NOMO-1 treated with dmso at 0.1 percent for 144 hours (cell line): ENCODE measurements at regions not wholly inside any gene's neighbourhood (a gene's known extent, or its start where the extent isn't known, plus 50 kb on each side); places are given as distances from the start of the nearest gene placed in this dataset.
"Not testable (repeated sequence)": the region's sequence is repeated elsewhere in the genome, so short reads cannot be mapped to it uniquely, and the experiment has no call there.

Experiments used
- DNase-seq: peaks from one replicate; lab custom pipeline; 2025; ENCODE audit not compliant: unreplicated experiment; lab: John Stamatoyannopoulos, UW

DNA sequence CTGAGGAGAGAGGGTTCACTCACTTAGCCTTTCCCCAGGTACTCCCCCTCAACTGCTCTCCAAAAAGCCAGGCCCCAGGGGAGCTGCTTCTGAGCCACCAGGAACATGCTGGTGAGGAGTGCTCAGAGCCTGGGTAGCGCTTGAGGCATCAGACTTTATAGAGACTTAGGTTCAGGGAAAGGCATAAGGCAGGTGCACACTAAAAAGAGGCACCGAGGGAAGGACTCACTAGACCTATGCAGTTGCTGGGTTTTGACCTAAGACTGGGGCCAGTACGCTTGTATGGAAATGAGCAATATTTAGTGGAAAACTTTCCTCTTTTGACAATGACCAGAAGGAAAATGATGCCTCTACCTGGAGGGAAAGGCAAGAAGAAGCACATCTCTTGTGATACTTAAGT, 589.1 kb downstream of the RPIA start:
- DNase-seq = not testable (repeated sequence)

DNA sequence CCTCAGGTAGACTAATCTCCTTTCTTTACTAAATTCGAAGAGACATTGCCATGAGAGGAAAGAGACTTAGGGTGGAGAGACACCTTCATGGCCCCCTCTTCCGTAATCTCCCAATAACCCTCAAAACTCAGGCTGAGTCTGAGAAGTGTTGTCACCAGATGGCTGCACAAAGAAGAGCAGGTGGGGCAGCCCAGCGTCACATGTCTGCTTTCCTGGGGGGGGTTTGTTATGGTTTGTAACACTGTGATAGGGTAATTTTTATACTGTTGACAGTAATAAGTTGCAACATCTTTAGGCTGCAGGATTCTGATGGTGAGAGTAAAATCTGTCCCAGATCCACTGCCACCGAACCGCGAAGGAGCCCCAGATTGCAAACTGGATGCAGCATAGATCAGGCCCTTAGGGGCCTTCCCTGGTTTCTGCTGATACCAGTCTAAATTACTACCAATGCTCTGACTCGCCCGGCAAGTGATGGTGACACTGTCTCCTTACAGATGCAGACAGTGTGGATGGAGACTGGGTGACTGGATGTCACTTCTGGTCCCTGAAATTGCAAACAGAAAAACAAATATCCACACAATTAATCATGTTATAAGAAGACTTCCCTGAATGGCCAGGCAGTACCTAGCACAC, 595.1 kb downstream of the RPIA start:
- DNase-seq = not testable (repeated sequence)

DNA sequence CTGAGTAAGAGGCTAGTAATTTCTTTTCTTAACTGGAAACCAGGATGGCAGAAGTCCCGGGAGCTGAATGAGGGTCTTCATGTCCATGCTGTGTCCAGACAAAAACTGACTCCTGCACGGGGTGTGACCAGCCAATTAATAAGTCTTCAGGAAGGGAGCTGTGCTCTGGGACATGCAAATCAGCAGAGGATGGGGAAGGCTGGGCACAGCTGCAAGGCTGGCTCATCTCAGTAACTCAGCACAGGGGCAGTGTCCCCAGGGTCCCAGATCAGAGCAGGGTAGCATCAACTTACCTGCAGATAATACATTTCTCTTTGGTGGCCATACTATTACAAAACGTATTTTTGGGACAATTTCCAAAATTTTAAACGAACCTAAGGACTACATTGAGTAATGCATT, 595.6 kb downstream of the RPIA start:
- DNase-seq = not testable (repeated sequence)

DNA sequence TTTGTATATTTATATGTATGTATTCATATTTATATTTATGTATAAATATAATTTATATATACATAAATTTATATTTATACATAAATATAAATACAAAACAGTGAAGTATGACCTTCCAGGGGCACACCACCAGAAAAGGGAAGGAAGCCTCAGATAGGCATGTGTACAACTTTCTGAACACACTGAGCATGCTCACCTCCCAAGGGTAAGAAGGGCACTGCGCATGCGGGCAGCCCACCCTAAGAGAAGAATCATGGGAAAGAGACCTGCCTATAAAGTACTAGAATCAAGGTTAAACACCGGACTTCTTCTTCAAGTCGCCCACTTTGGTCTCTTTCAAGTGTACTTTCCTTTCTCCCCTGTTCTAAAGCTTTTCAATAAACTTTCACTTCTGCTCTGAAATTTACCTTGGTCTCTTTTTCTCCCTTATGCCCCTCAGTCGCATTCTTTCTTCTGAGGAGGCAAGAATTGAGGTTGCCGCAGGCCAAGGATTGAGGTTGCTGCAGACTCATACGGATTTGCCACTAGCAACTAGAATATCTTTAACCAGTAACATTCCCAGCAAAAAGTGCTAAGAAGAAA, 600.3 kb downstream of the RPIA start:
- not testable (repeated sequence) for DNase-seq

DNA sequence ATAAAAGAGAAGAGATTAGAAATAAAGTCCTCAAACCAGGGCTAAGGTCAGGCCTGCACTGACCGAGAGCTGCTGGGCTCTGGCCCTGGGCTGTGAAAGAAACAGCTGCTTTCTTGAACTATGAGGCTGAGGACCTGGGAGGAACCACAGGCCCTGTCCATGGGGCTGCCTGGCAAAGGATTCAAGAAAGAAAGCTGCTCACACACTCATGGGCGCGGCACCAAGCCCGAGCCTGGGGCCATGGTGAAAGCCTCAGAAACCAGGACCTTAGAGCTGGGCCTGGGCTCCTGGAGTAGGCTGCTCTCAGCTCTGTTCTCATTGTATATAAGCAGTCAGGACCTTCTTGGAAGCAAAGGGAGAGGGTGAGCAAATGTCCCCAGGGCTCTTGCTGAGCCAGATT, 601.9 kb downstream of the RPIA start:
- DNase-seq = not testable (repeated sequence)

DNA sequence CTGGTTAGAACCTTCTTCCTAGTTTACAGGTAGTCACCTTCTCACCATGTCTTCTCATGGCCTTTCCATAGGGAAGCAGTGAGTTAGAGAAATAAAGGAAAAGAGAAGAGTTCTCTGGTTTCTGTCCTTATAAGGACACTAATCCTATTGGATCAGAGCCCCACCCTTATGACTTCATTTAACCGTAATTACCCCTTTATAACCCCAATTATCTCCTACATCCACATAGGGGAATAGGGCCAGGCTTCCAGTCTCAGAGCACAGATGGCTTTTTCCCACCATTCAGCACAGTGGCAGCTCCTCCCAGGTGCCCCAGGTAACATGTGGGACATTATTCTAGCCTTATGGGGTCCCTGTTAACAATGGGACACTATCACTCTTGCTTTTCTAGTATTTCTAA, 602.9 kb downstream of the RPIA start:
- not testable (repeated sequence) for DNase-seq

DNA sequence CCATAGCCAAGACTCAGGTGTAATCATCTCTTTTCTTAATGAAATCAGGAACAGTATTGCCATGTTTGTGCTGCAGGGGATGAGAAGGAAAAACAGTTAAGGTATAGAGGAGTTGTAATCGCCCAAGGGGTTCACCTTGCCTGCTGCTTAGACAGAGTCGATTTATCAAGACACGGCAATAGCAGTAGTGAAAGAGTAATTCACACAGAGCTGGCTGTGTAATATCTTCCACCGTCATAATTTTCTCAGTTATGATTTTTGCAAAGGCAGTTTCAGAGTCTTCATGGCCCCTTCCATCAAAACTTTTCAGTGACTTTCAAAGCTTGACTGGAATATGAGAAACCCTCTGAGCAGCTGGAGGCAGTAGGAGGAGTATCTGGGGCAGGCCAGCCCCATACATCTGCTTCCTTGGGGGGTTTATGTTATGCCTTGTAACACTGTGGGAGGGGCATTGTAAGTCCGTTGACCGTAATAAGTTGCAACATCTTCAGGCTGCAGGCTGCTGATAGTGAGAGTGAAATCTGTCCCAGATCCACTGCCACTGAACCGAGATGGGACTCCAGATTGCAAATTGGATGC, 605.4 kb downstream of the RPIA start:
- not testable (repeated sequence) for DNase-seq

DNA sequence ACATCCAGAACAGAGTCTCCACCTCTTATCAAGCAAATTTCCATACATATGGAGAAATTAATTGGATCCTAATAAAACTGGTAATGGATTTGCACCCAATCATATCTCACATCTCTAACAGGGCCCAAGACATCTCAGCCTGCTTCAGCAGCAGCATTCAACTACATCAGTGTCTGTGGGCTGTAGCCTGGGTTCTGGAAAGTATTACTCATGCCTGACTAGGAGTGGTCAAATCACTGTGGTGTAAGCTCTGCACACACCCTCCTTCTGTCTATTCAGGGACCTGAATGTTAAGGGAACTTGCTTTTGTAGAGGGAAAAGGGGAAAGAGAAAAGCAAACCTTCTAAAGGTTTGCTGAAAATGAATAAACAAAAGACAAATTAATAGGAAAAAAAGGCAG, 607.7 kb downstream of the RPIA start:
- DNase-seq = not testable (repeated sequence)

DNA sequence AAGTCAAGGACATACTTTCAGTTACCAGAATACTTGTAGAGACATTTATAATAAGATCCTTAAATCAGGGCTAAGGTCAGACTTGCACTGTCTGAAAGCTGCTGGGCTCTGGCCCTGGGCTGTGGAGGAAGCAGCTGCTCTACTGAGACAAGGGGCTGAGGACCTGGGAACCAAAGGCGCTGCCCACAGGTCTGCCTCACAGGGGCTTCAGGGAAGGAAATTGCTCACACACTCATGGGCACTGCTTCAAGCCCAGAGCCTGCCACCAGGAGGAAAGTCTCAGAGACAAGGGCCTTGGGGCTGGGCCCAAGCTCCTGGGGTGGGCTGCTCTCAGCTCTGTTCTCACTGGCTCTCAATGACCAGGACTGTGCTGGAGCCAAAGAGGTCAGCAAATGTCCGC, 614.1 kb downstream of the RPIA start:
- DNase-seq = not testable (repeated sequence)

DNA sequence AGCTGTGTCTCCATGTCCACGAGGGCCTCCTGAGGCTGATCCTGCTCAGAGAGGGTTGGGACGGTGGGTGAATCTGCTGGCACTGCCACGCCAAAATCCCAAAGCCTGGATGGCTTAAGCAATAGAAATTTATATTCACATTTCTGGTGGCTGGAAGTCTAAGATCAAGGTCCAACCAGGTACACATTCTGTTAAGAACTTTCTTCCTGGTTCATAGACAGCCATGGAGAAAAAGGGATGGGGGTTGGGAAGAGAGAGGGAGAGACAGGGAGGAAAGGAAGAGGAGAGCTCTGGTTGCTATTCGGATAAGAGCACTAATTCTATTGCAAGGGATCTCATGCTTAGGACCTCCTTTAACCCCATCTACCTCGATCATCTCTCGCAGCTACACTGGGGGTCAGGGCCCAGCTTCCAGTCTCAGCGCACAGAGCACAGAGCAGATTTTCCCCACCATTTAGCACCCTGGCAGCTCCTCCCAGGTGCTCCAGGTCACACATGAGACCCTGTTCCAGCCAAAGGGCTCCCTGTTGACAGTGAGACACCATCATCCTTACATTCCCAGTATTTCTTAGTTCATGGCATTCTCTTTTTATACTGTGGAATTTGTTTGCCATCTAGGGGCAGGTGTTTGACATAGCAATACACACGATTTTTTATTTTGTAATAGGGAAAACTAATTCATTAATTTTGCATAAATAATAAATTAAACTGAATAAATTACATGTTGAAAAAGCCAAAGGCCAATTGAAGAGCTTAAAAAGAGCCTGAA, 615.6 kb downstream of the RPIA start:
- not testable (repeated sequence) for DNase-seq

DNA sequence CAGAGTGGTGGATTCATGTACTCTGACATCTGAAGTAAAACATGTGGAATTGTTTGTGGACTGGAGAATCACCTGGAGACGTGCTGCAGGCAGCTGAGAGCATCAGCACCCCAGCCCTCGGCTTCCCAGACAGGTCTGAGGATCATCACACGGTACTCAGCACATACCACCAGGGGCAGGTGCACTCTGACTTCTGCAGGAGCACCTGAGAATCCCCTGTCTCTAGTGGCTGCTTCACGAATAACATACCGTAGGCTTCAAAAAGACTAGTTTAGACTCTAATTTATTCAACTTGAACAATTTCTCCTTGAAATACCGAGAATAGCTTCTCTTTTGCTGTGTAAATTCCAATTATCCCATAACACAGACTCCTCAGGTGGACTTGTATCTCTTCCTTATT, 627.5 kb downstream of the RPIA start:
- not testable (repeated sequence) for DNase-seq

DNA sequence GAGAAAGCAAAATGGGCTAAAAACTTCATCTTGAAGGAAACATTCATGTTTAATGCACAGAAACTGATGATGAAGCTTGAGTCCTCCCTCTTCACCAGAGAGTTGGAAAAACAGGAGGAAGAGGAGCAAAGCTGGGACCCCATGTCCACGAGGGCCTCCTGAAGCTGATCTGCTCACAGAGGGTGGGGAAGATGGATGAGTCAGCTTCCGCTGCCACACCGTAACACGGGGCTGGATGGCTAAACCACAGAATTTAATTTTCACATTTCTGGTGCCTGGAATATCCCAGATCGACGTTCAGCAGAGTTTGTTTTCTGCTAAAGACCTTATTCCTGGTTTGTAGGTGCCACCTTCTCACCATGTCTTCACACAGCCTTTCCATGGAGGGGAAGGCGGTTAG, 634.4 kb downstream of the RPIA start:
- DNase-seq = not testable (repeated sequence)

DNA sequence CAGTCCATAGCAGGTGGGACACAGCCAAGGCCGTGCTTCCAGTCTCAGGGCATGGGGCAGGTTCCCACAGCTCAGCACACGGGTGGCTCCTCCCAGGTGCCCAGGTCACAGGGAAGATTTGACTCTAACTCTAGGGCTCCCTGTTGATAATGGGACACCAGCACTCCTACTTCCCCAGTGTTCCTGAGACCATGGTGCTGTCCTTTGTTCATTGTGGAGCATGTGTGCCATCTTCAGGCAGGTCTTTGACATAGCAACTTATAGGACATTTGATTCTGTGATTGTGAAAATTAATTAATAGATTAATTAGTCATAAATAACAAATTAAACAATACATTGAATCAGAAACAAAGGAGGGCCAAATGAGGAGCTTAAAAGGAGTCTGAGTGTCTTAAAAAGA, 635.0 kb downstream of the RPIA start:
- DNase-seq = not testable (repeated sequence)

DNA sequence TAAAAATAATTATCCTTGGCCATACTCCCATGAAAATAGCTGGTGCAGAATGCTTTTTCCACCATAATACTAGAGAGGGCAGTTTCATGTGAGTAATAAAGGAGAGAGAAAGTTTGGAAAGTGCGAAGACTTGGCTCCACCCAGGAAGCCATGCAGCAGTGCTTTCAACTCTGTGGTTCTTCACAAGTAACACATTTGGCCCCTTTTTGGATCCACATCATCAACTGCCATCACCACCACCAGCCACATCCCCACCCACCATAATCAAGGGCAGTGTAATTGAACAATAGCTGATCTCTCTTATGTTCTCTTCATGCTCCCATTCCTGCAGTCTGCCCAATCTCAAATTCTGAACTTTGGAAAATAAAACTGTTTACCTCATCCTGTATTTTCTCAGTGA, 637.3 kb downstream of the RPIA start:
- not testable (repeated sequence) for DNase-seq
